ENCODE measurements at regions not wholly inside any gene's neighbourhood (a gene's known extent, or its start where the extent isn't known, plus 50 kb on each side); places are given as distances from the start of the nearest gene placed in this dataset.

- DNase-seq, result no peak
Observed at GRCh38 chr6:30806581-30807183, 62.3 kb upstream of the IER3 start.

- DNase-seq, result no peak
Observed at GRCh38 chr6:30804333-30804732, 60.0 kb upstream of the IER3 start.

GRCh38 chr6:30802731-30803130 lies 58.4 kb upstream of the IER3 start:
- DNase-seq, result no peak

- no peak for DNase-seq
Observed at GRCh38 chr6:30801950-30802349, 57.6 kb upstream of the IER3 start.

- peak; percentile 83 for DNase-seq
Observed at GRCh38 chr6:30800871-30801270, 56.5 kb upstream of the IER3 start.

- DNase-seq, result no peak
Observed at GRCh38 chr6:30799210-30799609, 54.9 kb upstream of the IER3 start.

- no peak for DNase-seq
Observed at GRCh38 chr6:30798494-30798893, 54.1 kb upstream of the IER3 start.

- no peak for DNase-seq
Observed at GRCh38 chr6:30795549-30796293, 51.4 kb upstream of the IER3 start.
